GM18505 (cell line): ENCODE measurements at regions not wholly inside any gene's neighbourhood (a gene's known extent, or its start where the extent isn't known, plus 50 kb on each side); places are given as distances from the start of the nearest gene placed in this dataset.

Source experiments
- ATAC-seq: cut with Tn5 transposase; IDR thresholded peaks from one replicate; pipeline ENCODE4 v1.9.1; 2021; ENCODE audit not compliant: unreplicated experiment
- POLR2A ChIP-seq: IDR thresholded peaks from 4 replicates; pipeline ENCODE4 v1.6.1; 2011; ENCODE audit warnings: borderline replicate concordance; ENCODE audit not compliant: insufficient read depth, insufficient read length; ENCODE audit errors: extremely low read depth

DNA sequence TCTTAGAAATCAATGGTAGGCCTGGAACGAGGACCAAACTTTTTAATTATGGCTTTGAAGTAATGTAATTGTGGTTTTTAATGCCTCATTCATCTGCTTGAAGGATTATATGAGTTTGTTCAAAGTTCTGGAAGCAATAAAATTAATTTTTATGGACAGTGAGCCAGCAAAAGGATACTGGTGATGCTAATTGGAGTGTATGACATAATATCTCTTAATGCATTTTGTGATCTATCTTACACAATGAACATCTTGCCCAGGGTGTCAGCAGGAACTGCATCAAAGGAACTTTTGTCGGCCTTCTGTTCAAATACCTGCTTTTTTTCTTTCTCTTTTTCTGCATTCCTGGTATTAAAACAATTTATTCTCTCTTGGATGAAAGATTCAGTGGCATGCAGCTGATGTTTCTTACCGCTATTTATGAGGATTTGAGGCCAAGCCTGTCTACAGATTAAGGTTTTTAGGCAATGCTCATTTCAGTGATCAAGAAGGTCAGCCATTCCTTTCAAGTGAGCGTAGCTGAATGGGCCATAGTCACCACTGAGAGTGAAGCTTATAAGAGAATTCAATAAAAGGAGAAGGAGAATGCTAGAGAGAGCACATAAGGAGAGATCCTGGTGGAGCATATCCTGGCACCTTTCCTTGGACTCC lies 974.8 kb downstream of the SORCS3 start:
- ATAC-seq = no peak
- TF ChIP-seq POLR2A = no peak

- no peak for ATAC-seq
- no peak for TF ChIP-seq POLR2A
These were observed 970.2 kb downstream of the SORCS3 start for GRCh38 chr10:105611244-105611798.

- no peak for ATAC-seq
- TF ChIP-seq POLR2A = no peak
These were observed 968.4 kb downstream of the SORCS3 start for GRCh38 chr10:105609451-105609850.

- ATAC-seq = no peak
- TF ChIP-seq POLR2A = no peak
These were observed 964.8 kb downstream of the SORCS3 start for GRCh38 chr10:105605918-105606317.

DNA sequence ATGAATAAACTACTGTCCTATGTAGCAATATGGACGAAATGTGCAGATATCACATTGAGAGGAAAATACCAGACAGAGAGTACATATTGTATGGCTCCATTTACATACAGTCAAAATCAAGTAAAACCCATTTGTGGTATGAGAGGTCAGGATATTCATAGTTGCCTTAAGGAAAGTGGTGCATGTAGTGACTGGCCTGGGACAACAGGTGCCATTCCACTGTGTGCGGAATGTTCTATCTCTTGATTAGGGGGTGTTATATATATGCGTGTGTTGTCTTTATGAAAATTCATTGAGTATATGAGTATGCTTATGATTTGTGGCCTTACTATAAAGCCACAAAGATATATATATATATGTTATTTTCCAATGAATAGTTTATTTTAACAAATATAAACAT lies 964.0 kb downstream of the SORCS3 start:
- ATAC-seq = no peak
- TF ChIP-seq POLR2A = no peak

DNA sequence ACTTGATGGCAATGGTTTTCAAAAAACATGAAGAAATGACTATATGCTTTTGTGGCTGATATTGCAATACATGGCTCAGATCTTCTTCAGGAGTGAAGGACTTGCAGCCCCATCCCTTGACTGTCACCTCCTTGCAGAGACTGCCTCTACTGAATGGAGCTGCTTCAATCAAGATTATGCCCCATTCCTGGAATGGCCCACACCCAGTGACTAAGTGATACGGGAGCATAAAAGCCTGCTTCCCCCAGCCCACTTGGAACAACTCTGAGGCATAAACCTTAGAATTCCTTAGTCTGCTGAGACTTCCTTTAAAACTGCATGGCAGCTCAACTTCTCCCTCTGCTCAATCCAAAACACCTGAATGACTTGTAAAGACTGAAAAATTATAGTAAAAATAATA lies 957.1 kb downstream of the SORCS3 start:
- no peak for TF ChIP-seq POLR2A
- ATAC-seq = no peak

DNA sequence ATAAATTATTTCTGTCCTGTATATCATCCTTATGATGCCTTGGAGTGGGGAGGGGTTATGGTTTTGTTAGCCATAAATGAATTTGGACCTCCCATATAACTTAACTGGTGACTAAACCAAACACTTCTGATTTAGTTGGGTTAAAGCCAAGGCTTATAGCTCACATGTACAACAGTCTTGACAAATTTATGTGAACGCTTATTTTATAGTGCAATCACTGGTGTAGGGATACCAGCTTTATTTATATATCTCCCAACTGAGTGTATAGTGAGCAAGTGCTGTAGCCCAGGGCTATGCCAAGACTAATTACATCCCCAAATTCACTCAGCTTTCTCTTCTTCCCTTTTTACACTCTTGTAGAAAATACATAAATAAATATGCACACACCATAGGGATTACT lies 956.2 kb downstream of the SORCS3 start:
- no peak for TF ChIP-seq POLR2A
- ATAC-seq = no peak

GRCh38 chr10:105596749-105597148 lies 955.7 kb downstream of the SORCS3 start:
- ATAC-seq = no peak
- TF ChIP-seq POLR2A = no peak

DNA sequence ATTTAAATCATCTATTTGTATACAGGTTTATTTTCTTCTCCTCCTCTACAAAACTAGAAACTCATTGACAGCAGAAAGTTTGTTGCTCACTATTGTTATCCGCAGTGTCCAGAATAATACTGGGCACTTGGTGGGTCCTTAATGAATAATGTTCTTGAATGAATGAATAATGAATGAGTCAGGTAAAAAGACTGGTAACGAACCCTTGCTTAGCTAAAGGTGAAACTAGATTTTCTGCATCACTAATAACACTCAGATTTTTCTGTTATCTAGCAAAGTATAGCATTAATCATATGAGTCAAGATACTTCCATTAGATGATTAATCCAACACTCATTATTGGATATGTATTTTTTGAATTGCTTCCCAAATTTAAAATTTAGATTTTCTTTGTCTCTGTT lies 953.2 kb downstream of the SORCS3 start:
- ATAC-seq = no peak
- no peak for TF ChIP-seq POLR2A

DNA sequence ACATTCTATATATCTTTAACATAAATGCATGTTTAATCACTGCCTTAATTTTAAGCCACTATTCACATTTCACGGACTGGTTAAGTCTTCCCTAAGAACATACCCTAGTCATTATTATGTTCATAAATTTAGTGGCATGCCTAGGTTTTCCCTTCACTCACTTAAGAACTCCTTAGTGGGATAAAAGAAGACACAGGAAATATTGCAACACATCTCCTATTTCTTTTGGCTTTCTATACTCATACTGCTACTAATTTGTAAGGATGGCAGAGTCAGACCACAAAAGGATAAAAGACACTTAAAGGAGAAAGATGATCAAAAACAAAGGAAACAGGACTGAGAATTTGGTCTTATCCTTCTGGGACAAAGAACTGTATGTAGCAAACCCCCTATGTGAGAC lies 951.4 kb downstream of the SORCS3 start:
- no peak for TF ChIP-seq POLR2A
- ATAC-seq = no peak

DNA sequence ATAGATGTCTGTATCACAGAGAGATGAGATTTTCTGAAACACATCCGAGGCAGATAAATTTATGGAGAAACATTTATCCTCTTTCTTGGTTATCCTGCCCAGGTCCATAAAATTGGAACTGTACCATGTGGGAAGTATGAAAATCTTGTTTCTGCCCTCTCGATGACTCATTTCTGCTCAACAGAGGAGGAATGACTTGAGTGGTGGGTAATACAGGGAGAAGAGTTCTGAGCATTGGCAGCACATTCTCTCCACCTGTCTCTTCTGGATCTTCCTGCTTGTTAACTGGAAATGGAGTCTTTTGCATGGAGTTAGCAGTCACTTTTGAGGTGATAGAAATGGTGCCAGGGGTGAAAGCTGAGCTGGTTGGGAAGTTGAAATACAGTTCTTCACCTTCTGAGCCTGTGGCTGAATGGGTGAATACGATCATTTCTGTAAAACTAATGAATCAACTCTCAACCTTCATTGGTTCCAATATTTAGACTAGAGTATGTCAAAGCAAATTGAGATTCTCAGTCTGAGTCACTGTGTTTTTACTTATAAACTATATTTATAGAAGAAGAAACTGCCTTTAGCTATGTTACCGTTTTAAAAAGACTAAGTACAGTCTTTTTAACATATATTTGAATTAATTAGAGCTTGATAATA lies 945.5 kb downstream of the SORCS3 start:
- ATAC-seq = no peak
- TF ChIP-seq POLR2A = no peak

GRCh38 chr10:105585753-105586152 lies 944.7 kb downstream of the SORCS3 start:
- no peak for TF ChIP-seq POLR2A
- no peak for ATAC-seq

DNA sequence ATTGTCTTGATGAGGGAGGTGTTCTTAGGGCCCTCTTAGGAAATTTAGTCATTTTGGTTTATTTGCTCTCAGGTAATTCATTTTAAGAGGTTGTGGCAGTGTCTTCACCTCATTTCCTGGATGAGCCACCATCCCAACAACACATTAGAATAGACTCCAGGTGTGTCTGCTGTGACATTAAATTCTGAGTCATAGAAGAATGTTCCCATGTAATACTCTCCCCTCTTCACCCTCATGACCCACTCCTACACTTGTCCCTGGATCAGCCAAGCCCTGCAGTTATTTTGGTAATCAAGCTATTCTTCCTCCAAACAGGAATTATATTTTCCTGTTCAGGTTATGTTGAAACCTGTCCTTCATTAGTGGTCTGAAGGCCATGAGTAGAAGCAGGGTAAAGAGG lies 944.1 kb downstream of the SORCS3 start:
- no peak for TF ChIP-seq POLR2A

GRCh38 chr10:105579112-105579511 lies 938.0 kb downstream of the SORCS3 start:
- no peak for ATAC-seq
- no peak for TF ChIP-seq POLR2A

More for the DNA sequence above, 944.1 kb downstream of the SORCS3 start:
- ATAC-seq = no peak

DNA sequence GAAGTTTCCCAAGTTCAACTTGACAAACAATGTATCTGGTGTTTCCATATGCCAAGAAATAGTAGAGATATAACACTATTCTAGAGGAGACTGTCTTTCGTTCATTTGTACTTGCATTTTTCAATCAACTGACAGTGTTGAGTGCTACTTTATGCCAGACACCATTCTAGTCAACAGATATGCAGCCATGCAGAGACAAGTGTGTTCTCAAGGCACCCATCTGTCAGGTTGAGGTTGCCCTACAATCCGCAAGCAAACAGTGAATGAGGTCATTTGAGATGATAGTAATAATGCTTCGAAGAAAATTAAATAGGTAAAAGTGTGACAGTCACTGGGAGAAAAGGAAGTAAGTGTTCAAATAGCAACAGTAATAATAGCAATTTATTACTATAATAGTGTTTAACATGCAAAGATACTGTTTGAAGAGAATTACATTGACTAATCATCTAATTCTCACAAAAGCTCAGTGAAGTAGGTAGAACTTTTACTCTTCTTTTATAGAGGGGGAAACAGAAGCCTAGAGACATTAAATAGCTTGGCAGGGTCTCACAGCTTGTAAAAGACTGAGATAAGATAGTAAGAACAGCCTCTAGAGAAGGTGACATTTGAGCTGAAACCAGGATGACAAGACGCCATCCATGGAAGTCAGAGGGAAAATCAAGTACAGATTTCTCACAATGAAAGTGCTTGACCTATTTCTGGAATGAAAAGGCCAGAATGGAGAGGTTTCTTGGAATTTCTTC lies 936.9 kb downstream of the SORCS3 start:
- no peak for ATAC-seq
- TF ChIP-seq POLR2A = no peak
